ENCODE measurements at regions not wholly inside any gene's neighbourhood (a gene's known extent, or its start where the extent isn't known, plus 50 kb on each side); places are given as distances from the start of the nearest gene placed in this dataset.

DNA sequence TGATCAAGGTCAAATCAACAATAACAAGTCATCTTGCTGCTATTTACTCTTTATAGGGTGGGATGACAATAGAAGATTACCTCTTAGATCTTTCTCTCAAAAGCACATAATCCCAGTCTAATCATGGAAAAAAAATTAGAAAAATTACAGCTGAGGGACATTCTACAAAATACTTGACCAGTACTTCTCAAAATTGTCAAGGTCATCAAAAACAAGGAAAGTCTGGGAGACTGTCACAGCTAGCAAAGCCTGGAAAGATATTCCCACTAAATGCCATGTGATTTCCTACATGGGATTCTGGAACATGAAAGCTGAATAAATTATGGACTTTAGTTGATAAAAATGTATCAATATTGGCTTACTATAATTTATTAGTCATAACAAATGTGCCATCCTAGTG is 276.2 kb downstream of the RNF144A start:
- no peaks in the 10 kb centered on the region for H3K27me3 Mint-ChIP-seq
- POLR2A ChIA-PET: no interaction called here
- no peak for ATAC-seq (ENCODE audit: low read depth)
- CTCF ChIA-PET: no interaction called here
- no peak for DNase-seq
- H3K27ac Mint-ChIP-seq: no peak overlapping the region
- H3K36me3 Mint-ChIP-seq (ENCODE audit: low read depth): no peaks in the 10 kb centered on the region
- intact Hi-C loops (cut with micrococcal nuclease): no loop called here
- H3K4me1 Mint-ChIP-seq: no peaks in the 10 kb centered on the region
- H3K4me3 Mint-ChIP-seq: no peak overlapping the region
- no peaks in the 10 kb centered on the region for H3K9me3 Mint-ChIP-seq
- TF ChIP-seq, protein P1, sequence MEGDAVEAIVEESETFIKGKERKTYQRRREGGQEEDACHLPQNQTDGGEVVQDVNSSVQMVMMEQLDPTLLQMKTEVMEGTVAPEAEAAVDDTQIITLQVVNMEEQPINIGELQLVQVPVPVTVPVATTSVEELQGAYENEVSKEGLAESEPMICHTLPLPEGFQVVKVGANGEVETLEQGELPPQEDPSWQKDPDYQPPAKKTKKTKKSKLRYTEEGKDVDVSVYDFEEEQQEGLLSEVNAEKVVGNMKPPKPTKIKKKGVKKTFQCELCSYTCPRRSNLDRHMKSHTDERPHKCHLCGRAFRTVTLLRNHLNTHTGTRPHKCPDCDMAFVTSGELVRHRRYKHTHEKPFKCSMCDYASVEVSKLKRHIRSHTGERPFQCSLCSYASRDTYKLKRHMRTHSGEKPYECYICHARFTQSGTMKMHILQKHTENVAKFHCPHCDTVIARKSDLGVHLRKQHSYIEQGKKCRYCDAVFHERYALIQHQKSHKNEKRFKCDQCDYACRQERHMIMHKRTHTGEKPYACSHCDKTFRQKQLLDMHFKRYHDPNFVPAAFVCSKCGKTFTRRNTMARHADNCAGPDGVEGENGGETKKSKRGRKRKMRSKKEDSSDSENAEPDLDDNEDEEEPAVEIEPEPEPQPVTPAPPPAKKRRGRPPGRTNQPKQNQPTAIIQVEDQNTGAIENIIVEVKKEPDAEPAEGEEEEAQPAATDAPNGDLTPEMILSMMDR (IDR thresholded peaks at IDR 0.05): no peak

DNA sequence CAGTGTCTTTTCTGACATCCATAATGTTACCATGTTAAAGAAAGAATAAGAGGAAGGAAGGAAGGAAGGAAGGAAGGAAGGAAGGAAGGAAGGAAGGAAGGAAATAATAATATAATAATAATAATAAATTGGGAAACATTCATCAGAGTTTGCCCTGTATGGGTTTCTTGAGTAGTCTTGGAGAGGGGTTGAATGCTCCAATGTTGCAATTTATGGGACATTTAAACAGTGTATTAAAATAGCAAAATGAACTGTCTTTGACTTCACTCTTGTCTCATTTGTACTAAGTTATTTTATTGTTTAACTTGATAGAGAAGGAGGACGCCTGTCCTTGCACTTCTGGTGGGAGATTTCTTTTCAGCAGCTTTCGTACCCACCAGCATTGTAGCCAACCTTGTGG is 277.7 kb downstream of the RNF144A start:
- no peaks in the 10 kb centered on the region for H3K9me3 Mint-ChIP-seq
- POLR2A ChIA-PET: no interaction called here
- DNase-seq (no peak), ATAC-seq (ENCODE audit: low read depth) (no peak)
- no peaks in the 10 kb centered on the region for H3K4me1 Mint-ChIP-seq
- intact Hi-C loops (cut with micrococcal nuclease): no loop called here
- TF ChIP-seq, protein P1 (IDR thresholded peaks at IDR 0.05): no peak
- no peak overlapping the region for H3K4me3 Mint-ChIP-seq
- no peak overlapping the region for H3K27ac Mint-ChIP-seq
- H3K36me3 Mint-ChIP-seq (ENCODE audit: low read depth): no peaks in the 10 kb centered on the region
- CTCF ChIA-PET: no interaction called here
- H3K27me3 Mint-ChIP-seq: no peaks in the 10 kb centered on the region

DNA sequence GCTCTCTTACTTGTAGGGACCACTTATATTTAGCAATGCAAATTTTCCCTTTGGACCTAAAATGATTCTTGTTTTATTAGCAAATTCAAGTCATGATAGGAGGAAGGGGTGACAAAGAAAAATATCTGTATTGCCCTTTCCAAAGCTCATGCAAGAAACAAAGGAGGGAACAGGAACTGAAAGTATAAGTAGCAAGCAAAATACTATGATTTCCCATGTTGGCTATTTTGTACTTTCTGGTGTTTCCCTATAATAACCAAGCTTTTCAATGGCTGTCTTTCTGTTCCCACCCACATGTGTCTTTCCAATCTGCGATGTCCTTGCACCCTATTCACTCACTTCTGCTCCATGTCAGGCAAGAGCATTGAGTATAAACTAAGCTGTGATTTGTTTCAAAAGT is 279.7 kb downstream of the RNF144A start:
- H3K4me3 Mint-ChIP-seq: no peak overlapping the region
- DNase-seq (no peak), ATAC-seq (ENCODE audit: low read depth) (no peak)
- no peaks in the 10 kb centered on the region for H3K9me3 Mint-ChIP-seq
- POLR2A ChIA-PET: no interaction called here
- no peaks in the 10 kb centered on the region for H3K4me1 Mint-ChIP-seq
- CTCF ChIA-PET: no interaction called here
- TF ChIP-seq, protein P1 (IDR thresholded peaks at IDR 0.05): no peak
- H3K27ac Mint-ChIP-seq: no peak overlapping the region
- peaks cover 6% of the 10 kb centered on the region for H3K27me3 Mint-ChIP-seq
- no peaks in the 10 kb centered on the region for H3K36me3 Mint-ChIP-seq (ENCODE audit: low read depth)
- intact Hi-C loops (cut with micrococcal nuclease): no loop called here

DNA sequence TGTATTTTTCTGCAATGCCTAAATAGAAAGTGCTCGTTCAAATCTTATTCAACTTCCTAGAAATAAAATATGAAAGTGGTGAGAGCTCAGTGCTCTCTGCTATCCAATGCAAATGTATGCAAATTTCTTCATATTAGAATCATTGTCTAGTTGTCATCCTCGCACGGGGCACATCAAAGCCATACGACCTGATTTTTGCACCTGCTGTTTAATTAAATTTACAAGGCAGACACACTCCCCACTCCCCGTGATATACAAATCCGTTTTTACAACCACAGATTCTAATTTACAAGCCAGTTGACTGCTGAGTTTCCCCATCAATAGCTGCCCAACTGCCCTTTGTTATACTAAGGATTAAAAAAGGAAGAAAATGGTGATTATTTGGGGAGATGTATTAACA is 284.6 kb downstream of the RNF144A start:
- ATAC-seq (ENCODE audit: low read depth) (no peak), DNase-seq (no peak)
- Mint-ChIP-seq H3K4me1 (no peaks in the 10 kb centered on the region), H3K9me3 (no peaks in the 10 kb centered on the region), H3K4me3 (no peak overlapping the region), H3K27ac (no peak overlapping the region), H3K36me3 (ENCODE audit: low read depth) (no peaks in the 10 kb centered on the region), H3K27me3 (peaks cover 9% of the 10 kb centered on the region)
- TF ChIP-seq, protein P1 (IDR thresholded peaks at IDR 0.05): no peak
- ChIA-PET CTCF (no interaction called here), POLR2A (no interaction called here)
- intact Hi-C loops (cut with micrococcal nuclease): loop anchor here (5.0 kb wide), 1 partner anchor 1560 kb away; no protein-coding TSS in a partner anchor

- TF ChIP-seq, protein P1 (IDR thresholded peaks at IDR 0.05): no peak
- Mint-ChIP-seq H3K4me1 (no peaks in the 10 kb centered on the region), H3K27ac (no peak overlapping the region), H3K4me3 (no peak overlapping the region), H3K36me3 (ENCODE audit: low read depth) (no peaks in the 10 kb centered on the region), H3K27me3 (peaks cover 9% of the 10 kb centered on the region), H3K9me3 (no peaks in the 10 kb centered on the region)
- DNase-seq: no peak
- intact Hi-C loops (cut with micrococcal nuclease): loop anchor here (1.0 to 5.0 kb wide), 2 partner anchors 1482 to 1559 kb away; no protein-coding TSS in a partner anchor
- no peak for ATAC-seq (ENCODE audit: low read depth)
- POLR2A ChIA-PET: no interaction called here
- CTCF ChIA-PET: interaction anchor here (0.6 to 1.5 kb wide), 4 partner anchors 17 to 1490 kb away, joined by 3 to 4 read pairs (median 3); no protein-coding TSS in a partner anchor
These were observed 285.9 kb downstream of the RNF144A start for GRCh38 chr2:7203056-7203467.

Data from activated B cell treated with CpG ODN at 0.5 μM for 24 hours (primary cell).